ENCODE measurements at regions not wholly inside any gene's neighbourhood (a gene's known extent, or its start where the extent isn't known, plus 50 kb on each side); places are given as distances from the start of the nearest gene placed in this dataset.
"Not testable (repeated sequence)": the region's sequence is repeated elsewhere in the genome, so short reads cannot be mapped to it uniquely, and the experiment has no call there.

DNA sequence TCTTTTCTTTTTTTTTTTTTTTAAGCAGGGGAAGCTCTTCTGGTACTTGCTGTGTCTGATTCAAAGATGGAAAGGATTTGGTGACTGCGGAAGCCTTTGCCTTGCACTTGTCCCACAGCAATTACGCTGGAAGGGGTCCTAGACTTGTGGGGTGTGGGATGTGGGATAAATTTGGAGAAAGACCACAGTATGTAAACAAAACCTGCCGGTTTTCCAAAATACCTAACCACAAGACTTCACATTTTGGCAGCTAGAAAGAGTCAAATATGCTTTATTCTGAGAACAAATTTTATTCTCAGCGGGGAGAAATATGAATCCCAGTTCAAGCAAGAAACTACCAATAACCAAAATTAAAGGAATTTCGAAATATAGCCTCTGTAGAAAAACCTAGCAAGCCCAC is 176.5 kb downstream of the SPRY2 start:
- DNase-seq (ENCODE audit: low spot score in 2 of 2), result no peak
- Histone ChIP-seq H3K27me3 (no peaks in the 10 kb centered on the region), H3K27ac (no peak overlapping the region)

DNA sequence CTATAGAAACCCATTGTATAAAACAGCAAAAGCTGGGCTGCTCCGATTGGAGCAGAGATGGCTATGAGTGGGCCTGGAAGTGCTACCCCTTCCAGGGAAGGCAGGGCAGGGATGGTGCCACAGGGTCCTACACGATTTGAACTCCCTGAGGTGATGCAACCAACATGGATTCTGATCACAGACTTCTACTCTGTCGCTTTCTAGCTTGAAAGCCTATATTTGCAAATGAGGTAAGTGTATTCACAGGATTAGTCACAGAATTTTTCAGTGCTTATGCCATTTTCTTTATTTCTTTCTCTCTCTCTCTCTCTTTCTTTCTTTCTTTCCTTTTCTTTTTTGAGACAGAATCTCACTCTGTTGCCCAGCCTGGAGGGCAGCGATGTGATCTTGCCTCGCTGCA is 179.0 kb downstream of the SPRY2 start:
- H3K4me1 ChIP-seq, result no peaks in the 10 kb centered on the region
- H3K4me3 ChIP-seq, result no peak overlapping the region
- intact Hi-C loops (cut with DNase I; ENCODE audit: low total_unique reads), result no loop called here
- H3K36me3 ChIP-seq, result no peaks in the 10 kb centered on the region
- DNase-seq (ENCODE audit: low spot score in 2 of 2), result no peak
- no peak overlapping the region for H3K27ac ChIP-seq
- H3K9me3 ChIP-seq, result no peaks in the 10 kb centered on the region
- TF ChIP-seq POLR2AphosphoS5 (IDR thresholded peaks at IDR 0.05) (no peak), POLR2A (IDR thresholded peaks at IDR 0.05) (no peak)
- TF ChIP-seq, protein P1, sequence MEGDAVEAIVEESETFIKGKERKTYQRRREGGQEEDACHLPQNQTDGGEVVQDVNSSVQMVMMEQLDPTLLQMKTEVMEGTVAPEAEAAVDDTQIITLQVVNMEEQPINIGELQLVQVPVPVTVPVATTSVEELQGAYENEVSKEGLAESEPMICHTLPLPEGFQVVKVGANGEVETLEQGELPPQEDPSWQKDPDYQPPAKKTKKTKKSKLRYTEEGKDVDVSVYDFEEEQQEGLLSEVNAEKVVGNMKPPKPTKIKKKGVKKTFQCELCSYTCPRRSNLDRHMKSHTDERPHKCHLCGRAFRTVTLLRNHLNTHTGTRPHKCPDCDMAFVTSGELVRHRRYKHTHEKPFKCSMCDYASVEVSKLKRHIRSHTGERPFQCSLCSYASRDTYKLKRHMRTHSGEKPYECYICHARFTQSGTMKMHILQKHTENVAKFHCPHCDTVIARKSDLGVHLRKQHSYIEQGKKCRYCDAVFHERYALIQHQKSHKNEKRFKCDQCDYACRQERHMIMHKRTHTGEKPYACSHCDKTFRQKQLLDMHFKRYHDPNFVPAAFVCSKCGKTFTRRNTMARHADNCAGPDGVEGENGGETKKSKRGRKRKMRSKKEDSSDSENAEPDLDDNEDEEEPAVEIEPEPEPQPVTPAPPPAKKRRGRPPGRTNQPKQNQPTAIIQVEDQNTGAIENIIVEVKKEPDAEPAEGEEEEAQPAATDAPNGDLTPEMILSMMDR (IDR thresholded peaks at IDR 0.05), result no peak
- H3K27me3 ChIP-seq, result no peaks in the 10 kb centered on the region

More for the DNA sequence above, 176.5 kb downstream of the SPRY2 start:
- no peak overlapping the region for H3K4me3 ChIP-seq
- no peaks in the 10 kb centered on the region for H3K36me3 ChIP-seq
- no peaks in the 10 kb centered on the region for H3K4me1 ChIP-seq
- intact Hi-C loops (cut with DNase I; ENCODE audit: low total_unique reads), result no loop called here
- no peaks in the 10 kb centered on the region for H3K9me3 ChIP-seq
- no peak for TF ChIP-seq POLR2A (IDR thresholded peaks at IDR 0.05)
- TF ChIP-seq, protein P1 (IDR thresholded peaks at IDR 0.05), result no peak
- no peak for TF ChIP-seq POLR2AphosphoS5 (IDR thresholded peaks at IDR 0.05)

DNA sequence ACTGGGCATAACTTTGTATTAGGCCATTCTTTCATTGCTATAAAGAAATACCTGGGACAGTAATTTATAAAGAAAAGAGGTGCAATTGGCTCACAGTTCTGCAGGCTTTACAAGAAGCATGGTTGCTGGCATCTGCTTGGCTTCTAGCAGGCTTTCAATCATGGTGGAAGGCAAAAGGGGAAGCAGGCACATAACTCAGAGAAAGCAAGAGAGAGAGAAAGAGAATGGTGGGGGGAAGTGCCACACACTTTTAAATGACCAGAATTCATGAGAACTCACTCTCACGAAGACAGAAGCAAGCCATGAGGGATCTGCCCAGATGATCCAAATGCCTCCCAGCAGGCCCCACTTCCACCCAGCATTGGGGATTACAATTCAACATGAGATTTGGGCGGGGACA is 179.7 kb downstream of the SPRY2 start:
- intact Hi-C loops (cut with DNase I; ENCODE audit: low total_unique reads), result no loop called here
- no peak overlapping the region for H3K27ac ChIP-seq
- DNase-seq (ENCODE audit: low spot score in 2 of 2), result no peak

DNA sequence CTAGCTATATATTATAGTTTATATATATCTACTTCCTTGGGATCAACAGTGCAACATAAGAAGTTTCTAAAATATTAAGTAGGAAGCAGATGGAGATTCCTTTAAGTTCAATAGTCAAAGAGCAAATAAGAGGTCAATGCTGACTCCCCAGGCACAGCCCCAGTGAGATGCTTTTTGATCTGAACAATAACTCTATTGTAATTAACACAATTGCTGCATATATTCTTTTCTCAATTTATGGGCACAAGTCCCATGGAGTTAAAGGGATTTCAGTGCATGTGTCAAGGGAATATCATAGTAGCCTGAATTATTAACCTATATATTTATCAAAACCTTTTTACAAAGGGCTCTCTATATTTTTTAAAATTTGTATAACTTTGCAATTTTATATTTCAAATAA is 180.8 kb downstream of the SPRY2 start:
- H3K4me3 ChIP-seq, result no peak overlapping the region
- intact Hi-C loops (cut with DNase I; ENCODE audit: low total_unique reads), result no loop called here
- no peak for DNase-seq (ENCODE audit: low spot score in 2 of 2)
- H3K36me3 ChIP-seq, result no peaks in the 10 kb centered on the region
- H3K4me1 ChIP-seq, result no peaks in the 10 kb centered on the region
- no peaks in the 10 kb centered on the region for H3K27me3 ChIP-seq
- TF ChIP-seq, protein P1 (IDR thresholded peaks at IDR 0.05), result no peak
- no peak for TF ChIP-seq POLR2A (IDR thresholded peaks at IDR 0.05)
- TF ChIP-seq POLR2AphosphoS5 (IDR thresholded peaks at IDR 0.05), result no peak
- no peak overlapping the region for H3K27ac ChIP-seq
- no peaks in the 10 kb centered on the region for H3K9me3 ChIP-seq

More for the DNA sequence above, 179.7 kb downstream of the SPRY2 start:
- TF ChIP-seq POLR2A (IDR thresholded peaks at IDR 0.05) (no peak), POLR2AphosphoS5 (IDR thresholded peaks at IDR 0.05) (no peak)
- TF ChIP-seq, protein P1 (IDR thresholded peaks at IDR 0.05), result no peak
- no peaks in the 10 kb centered on the region for H3K9me3 ChIP-seq
- no peaks in the 10 kb centered on the region for H3K27me3 ChIP-seq
- H3K4me3 ChIP-seq, result no peak overlapping the region
- no peaks in the 10 kb centered on the region for H3K4me1 ChIP-seq
- no peaks in the 10 kb centered on the region for H3K36me3 ChIP-seq

DNA sequence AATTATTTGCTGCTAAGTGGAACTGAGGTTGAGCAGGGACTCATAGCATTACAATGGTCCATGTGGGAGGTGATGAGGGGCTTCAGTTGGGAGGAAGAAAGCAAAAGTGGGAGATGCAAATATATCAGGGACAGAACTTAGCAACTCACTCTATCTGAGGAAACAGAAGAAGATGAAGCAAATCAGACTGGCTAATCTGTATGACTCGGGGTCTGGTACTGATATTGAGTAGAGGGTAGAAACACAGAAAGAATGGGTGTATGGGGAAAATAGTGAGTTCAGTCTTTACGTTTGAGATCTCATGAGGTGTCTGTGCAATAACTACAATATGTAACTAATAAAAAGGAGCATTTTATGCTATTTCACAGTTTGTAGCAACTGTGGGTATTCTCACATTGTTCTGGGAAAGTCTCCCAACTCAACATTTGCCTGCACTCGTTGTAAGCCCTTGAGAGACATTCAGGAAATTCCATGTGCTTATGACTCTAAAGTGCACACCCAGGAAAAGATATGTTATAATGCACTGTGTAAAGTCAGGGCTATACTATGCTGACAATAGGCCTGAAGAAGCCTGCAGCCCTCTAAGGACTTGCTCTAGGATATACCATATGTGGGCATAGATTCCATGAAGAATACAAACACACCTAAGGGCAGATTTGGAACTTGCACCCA is 183.5 kb downstream of the SPRY2 start:
- Histone ChIP-seq H3K36me3 (no peaks in the 10 kb centered on the region), H3K27ac (no peak overlapping the region), H3K4me3 (no peak overlapping the region), H3K4me1 (no peaks in the 10 kb centered on the region), H3K27me3 (no peaks in the 10 kb centered on the region), H3K9me3 (no peaks in the 10 kb centered on the region)
- TF ChIP-seq, protein P1 (IDR thresholded peaks at IDR 0.05), result no peak
- no peak for TF ChIP-seq POLR2A (IDR thresholded peaks at IDR 0.05)
- TF ChIP-seq POLR2AphosphoS5 (IDR thresholded peaks at IDR 0.05), result no peak
- no peak for DNase-seq (ENCODE audit: low spot score in 2 of 2)
- intact Hi-C loops (cut with DNase I; ENCODE audit: low total_unique reads), result no loop called here

DNA sequence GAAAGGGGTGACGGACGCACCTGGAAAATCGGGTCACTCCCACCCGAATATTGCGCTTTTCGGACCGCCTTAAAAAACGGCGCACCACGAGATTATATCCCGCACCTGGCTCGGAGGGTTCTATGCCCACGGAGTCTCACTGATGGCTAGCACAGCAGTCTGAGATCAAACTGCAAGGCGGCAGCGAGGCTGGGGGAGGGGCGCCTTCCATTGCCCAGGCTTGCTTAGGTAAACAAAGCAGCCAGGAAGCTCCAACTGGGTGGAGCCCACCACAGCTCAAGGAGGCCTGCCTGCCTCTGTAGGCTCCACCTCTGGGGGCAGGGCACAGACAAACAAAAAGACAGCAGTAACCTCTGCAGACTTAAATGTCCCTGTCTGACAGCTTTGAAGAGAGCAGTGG is 188.8 kb downstream of the SPRY2 start:
- H3K9me3 ChIP-seq; H3K4me3 ChIP-seq; H3K27ac ChIP-seq; H3K27me3 ChIP-seq; DNase-seq (ENCODE audit: low spot score in 2 of 2); H3K4me1 ChIP-seq; H3K36me3 ChIP-seq; intact Hi-C loops (cut with DNase I; ENCODE audit: low total_unique reads): not testable (repeated sequence)

Data from breast epithelium (tissue), 4 donors.